Thoracic aorta (tissue), 2 donors: ENCODE measurements at regions not wholly inside any gene's neighbourhood (a gene's known extent, or its start where the extent isn't known, plus 50 kb on each side); places are given as distances from the start of the nearest gene placed in this dataset.

Experiments used
- ATAC-seq: fragments of 150-250 bp; one replicate; pipeline ENCODE4 v1.8.0; 2017; ENCODE audit warnings: low read depth; ENCODE audit not compliant: insufficient number of reproducible peaks, low FRiP score
- DNase-seq: peaks from one replicate; pipeline ENCODE4 v3.0.0-alpha.2; 2020; ENCODE audit warnings: low spot score
- H3K27ac ChIP-seq, 2 donors: fragments of 200-600 bp; sonication (generic); 1 replicate in 1 of 2; 2 replicates in 1 of 2; pipeline ENCODE4 v1.5.1; 2016; ENCODE audit warnings: mild to moderate bottlenecking in 2 of 2, moderate library complexity in 2 of 2
- H3K27me3 ChIP-seq: fragments of 200-600 bp; sonication (generic); replicated peaks from 2 replicates; pipeline ENCODE4 v1.6.0; 2016; ENCODE audit warnings: mild to moderate bottlenecking; ENCODE audit not compliant: insufficient read depth
- H3K36me3 ChIP-seq: fragments of 200-600 bp; sonication (generic); one replicate; pipeline ENCODE4 v1.5.1; 2016
- H3K4me1 ChIP-seq, 2 donors: fragments of 200-600 bp; sonication (generic); 1 replicate in 1 of 2; 2 replicates in 1 of 2; pipeline versions ENCODE4 v1.5.1 to v1.6.0; 2016; ENCODE audit warnings: low read depth in 2 of 2, mild to moderate bottlenecking in 1 of 2; ENCODE audit not compliant: control insufficient read depth in 1 of 2
- H3K4me3 ChIP-seq: fragments of 200-600 bp; sonication (generic); 2 replicates; pipeline ENCODE4 v1.5.1; 2016; ENCODE audit warnings: mild to moderate bottlenecking
- H3K9me3 ChIP-seq: fragments of 200-600 bp; sonication (generic); 2 replicates; pipeline ENCODE4 v1.5.1; 2016
- CTCF ChIP-seq: fragments of 200-600 bp; sonication (generic); IDR thresholded peaks from one replicate; pipeline ENCODE4 v1.5.1; 2019; ENCODE audit warnings: antibody characterized with exemption

GRCh38 chr18:9032519-9032918 lies 70.0 kb upstream of the NDUFV2 start:
- DNase-seq (no peak), ATAC-seq (no peak)
- no peak for TF ChIP-seq CTCF
- Histone ChIP-seq H3K36me3 (no peaks in the 10 kb centered on the region), H3K9me3 (no peaks in the 10 kb centered on the region), H3K4me3 (no peak overlapping the region), H3K27me3 (no peaks in the 10 kb centered on the region), H3K4me1 (no peaks in the 10 kb centered on the region), H3K27ac (no peak overlapping the region)

- H3K4me1 ChIP-seq = no peaks in the 10 kb centered on the region
- H3K27ac ChIP-seq = no peak overlapping the region
- no peaks in the 10 kb centered on the region for H3K27me3 ChIP-seq
- DNase-seq = no peak
- no peak overlapping the region for H3K4me3 ChIP-seq
- no peak for TF ChIP-seq CTCF
- ATAC-seq = no peak
- no peaks in the 10 kb centered on the region for H3K9me3 ChIP-seq
- no peaks in the 10 kb centered on the region for H3K36me3 ChIP-seq
Observed at GRCh38 chr18:9038277-9038871, 64.1 kb upstream of the NDUFV2 start.

DNA sequence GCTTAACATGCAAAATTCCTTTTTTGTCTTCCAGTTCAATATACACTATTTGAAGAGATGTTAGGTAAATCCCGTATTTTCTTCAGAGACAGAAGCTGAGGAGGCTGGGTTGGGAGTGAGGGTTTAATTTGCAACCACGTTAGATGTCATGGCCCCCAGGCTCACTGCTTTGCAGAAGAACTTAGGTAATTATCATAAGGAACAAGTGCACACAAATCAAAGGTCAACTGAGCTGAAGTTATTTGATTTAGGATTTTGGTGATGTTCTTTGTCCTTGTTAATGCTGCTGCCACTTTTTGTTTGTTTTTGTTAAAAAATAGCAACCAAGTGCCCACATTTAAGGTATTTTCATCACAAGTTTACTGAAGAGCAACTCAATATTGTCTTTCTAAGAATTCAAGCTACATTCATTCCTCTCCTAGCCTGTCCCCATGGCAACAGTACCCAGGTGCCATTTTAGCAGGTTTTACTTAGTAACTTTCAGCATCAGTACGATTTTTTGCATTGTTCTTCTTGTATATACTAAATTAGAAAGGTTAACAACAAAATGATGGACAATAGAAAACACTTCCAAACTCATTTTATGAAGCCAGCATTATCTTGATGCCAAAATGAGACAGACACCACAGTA lies 62.9 kb upstream of the NDUFV2 start:
- DNase-seq (no peak), ATAC-seq (no peak)
- Histone ChIP-seq H3K9me3 (no peaks in the 10 kb centered on the region), H3K36me3 (no peaks in the 10 kb centered on the region), H3K4me3 (no peak overlapping the region), H3K4me1 (no peaks in the 10 kb centered on the region), H3K27me3 (no peaks in the 10 kb centered on the region), H3K27ac (no peak overlapping the region)
- no peak for TF ChIP-seq CTCF

DNA sequence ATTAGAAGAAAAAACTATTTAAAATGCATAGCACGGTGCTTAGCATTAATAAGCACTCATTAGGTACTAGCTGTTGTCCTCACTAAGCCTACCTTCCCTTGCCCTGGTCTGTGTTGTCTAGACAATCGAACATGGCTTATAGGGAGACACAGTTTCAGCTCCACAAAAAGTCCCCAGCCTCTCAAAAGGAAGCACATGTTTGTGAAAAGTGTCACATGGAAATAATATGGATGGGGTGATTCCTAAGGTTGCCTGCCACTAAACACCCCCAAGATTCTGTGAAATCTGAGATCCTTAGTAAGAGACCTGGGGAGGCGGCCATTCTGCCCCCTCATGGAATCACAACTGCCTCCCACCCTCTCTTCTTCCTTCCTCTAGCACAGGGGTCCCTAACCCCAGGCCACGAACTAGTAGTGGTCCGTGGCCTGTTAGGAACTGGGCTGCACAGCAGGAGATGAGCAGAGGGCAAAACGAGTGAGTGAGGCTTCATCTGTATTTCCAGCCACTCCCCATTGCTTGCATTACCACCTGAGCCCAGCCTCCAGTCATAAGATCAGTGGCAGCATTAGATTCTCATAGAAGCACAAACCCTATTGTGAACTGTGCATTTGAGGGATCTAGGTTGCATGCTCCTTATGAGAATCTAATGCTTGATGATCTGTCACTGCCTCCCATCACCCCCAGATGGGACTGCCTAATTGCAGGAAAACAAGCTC lies 59.6 kb upstream of the NDUFV2 start:
- H3K27ac ChIP-seq = no peak overlapping the region
- no peaks in the 10 kb centered on the region for H3K27me3 ChIP-seq
- H3K4me3 ChIP-seq = no peak overlapping the region
- ATAC-seq = no peak
- H3K9me3 ChIP-seq = no peaks in the 10 kb centered on the region
- H3K4me1 ChIP-seq = no peaks in the 10 kb centered on the region
- H3K36me3 ChIP-seq = no peaks in the 10 kb centered on the region
- DNase-seq = no peak
- no peak for TF ChIP-seq CTCF

GRCh38 chr18:9043581-9043980 lies 58.9 kb upstream of the NDUFV2 start:
- no peak overlapping the region for H3K27ac ChIP-seq
- DNase-seq (no peak), ATAC-seq (no peak)
- no peak overlapping the region for H3K4me3 ChIP-seq
- no peak for TF ChIP-seq CTCF
- H3K9me3 ChIP-seq = no peaks in the 10 kb centered on the region
- H3K27me3 ChIP-seq = no peaks in the 10 kb centered on the region
- H3K36me3 ChIP-seq = no peaks in the 10 kb centered on the region
- H3K4me1 ChIP-seq = no peaks in the 10 kb centered on the region
